ENCODE measurements at regions not wholly inside any gene's neighbourhood (a gene's known extent, or its start where the extent isn't known, plus 50 kb on each side); places are given as distances from the start of the nearest gene placed in this dataset.

DNA sequence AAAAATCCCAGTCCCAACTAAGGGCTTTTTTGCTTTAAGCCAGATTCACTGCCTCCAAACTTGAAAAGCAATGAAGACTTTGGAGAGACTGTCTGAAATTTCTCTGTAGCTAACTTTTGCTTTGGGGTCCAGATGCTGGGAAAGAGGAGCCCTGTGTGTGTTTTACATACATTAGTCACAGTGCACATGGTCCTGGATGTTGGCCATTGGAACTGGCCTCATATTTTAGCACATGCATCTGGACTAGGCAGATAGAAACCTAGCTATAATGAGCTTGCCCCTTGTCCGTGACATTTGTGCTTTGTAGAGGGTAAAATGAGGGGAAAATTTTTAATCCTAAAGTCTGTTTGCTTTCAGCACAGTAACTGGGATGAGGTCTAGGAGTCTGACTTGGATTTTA is 421.7 kb downstream of the CDK5RAP2 start:
- Histone ChIP-seq H3K36me3 (no peaks in the 10 kb centered on the region), H3K27ac (no peak overlapping the region), H3K27me3 (no peaks in the 10 kb centered on the region), H3K4me1 (no peaks in the 10 kb centered on the region), H3K4me3 (no peak overlapping the region), H3K9me3 (no peaks in the 10 kb centered on the region)
- intact Hi-C loops (cut with DNase I) = no loop called here
- no peak for TF ChIP-seq POLR2A (IDR thresholded peaks at IDR 0.05)
- peak in 1 of 2 donors; percentile 34 for DNase-seq (ENCODE audit: extremely low spot score in 2 of 2)

DNA sequence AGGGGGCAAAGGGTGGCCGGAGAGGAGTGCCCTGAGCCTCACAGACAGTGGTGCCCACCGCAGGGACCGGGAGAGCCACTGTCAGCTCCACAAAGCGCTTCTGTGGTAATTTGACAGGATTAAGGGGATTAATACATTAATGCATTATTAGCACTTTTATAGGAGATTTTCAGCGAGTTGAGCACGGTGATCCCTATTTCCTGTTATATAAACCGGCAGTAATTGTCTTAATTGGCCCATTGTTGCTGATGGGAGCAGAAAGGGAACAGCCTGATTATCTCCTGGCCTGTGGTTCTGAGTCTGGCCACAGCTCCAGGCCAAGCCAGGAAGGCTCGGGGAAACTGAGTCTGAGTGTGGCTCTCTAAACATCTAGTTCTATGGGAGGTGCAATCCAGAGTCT is 423.6 kb downstream of the CDK5RAP2 start:
- no peaks in the 10 kb centered on the region for H3K36me3 ChIP-seq
- H3K4me1 ChIP-seq = no peaks in the 10 kb centered on the region
- no peaks in the 10 kb centered on the region for H3K9me3 ChIP-seq
- DNase-seq (ENCODE audit: extremely low spot score in 2 of 2) = no peak
- no peak overlapping the region for H3K4me3 ChIP-seq
- TF ChIP-seq POLR2AphosphoS5 (IDR thresholded peaks at IDR 0.05; ENCODE audit: insufficient read depth in 1 of 2, low read depth in 1 of 2) (no peak), CTCF (IDR thresholded peaks at IDR 0.05) (no peak), POLR2A (IDR thresholded peaks at IDR 0.05) (no peak)
- H3K27ac ChIP-seq = no peak overlapping the region
- H3K27me3 ChIP-seq = no peaks in the 10 kb centered on the region
- intact Hi-C loops (cut with DNase I) = no loop called here

DNA sequence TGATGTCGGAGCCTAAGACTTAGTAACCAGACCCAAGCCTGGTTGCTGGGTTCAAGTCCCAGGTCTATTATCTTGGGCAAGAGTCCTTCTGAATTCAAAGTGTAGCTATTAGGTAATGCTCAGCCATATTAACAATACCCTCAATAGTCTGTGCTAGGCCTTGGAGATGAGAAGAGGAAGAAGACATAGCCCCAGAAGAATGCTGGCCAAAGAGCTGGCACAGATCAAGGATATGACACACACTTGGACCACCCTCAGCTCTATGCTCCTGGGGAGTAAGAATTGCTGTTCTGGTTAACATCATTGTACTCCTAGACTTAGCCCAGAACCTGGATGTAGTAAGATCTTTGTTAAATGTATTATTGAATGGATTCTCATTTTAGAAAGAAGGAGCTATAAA is 426.7 kb downstream of the CDK5RAP2 start:
- no peak for DNase-seq (ENCODE audit: extremely low spot score in 2 of 2)
- Histone ChIP-seq H3K27ac (no peak overlapping the region), H3K4me1 (no peaks in the 10 kb centered on the region), H3K4me3 (no peak overlapping the region), H3K27me3 (no peaks in the 10 kb centered on the region), H3K36me3 (no peaks in the 10 kb centered on the region), H3K9me3 (no peaks in the 10 kb centered on the region)
- TF ChIP-seq CTCF (IDR thresholded peaks at IDR 0.05) (no peak), POLR2AphosphoS5 (IDR thresholded peaks at IDR 0.05; ENCODE audit: insufficient read depth in 1 of 2, low read depth in 1 of 2) (no peak), POLR2A (IDR thresholded peaks at IDR 0.05) (no peak)
- intact Hi-C loops (cut with DNase I) = no loop called here

GRCh38 chr9:120152295-120152694 is 427.7 kb downstream of the CDK5RAP2 start:
- H3K4me3 ChIP-seq = no peak overlapping the region
- no peaks in the 10 kb centered on the region for H3K9me3 ChIP-seq
- H3K27ac ChIP-seq = no peak overlapping the region
- no peaks in the 10 kb centered on the region for H3K4me1 ChIP-seq
- H3K36me3 ChIP-seq = no peaks in the 10 kb centered on the region
- H3K27me3 ChIP-seq = no peaks in the 10 kb centered on the region
- intact Hi-C loops (cut with DNase I) = no loop called here
- no peak for DNase-seq (ENCODE audit: extremely low spot score in 2 of 2)
- TF ChIP-seq POLR2AphosphoS5 (IDR thresholded peaks at IDR 0.05; ENCODE audit: insufficient read depth in 1 of 2, low read depth in 1 of 2) (no peak), CTCF (IDR thresholded peaks at IDR 0.05) (no peak), POLR2A (IDR thresholded peaks at IDR 0.05) (no peak)

- Histone ChIP-seq H3K27ac (no peak overlapping the region), H3K4me3 (no peak overlapping the region), H3K9me3 (no peaks in the 10 kb centered on the region), H3K27me3 (no peaks in the 10 kb centered on the region), H3K36me3 (no peaks in the 10 kb centered on the region), H3K4me1 (no peaks in the 10 kb centered on the region)
- TF ChIP-seq CTCF (IDR thresholded peaks at IDR 0.05) = no peak
- no peak for TF ChIP-seq POLR2AphosphoS5 (IDR thresholded peaks at IDR 0.05; ENCODE audit: insufficient read depth in 1 of 2, low read depth in 1 of 2)
- TF ChIP-seq POLR2A (IDR thresholded peaks at IDR 0.05) = no peak
- intact Hi-C loops (cut with DNase I) = no loop called here
- no peak for DNase-seq (ENCODE audit: extremely low spot score in 2 of 2)
These were observed 428.2 kb downstream of the CDK5RAP2 start for GRCh38 chr9:120151806-120152205.

GRCh38 chr9:120151149-120151548 is 428.8 kb downstream of the CDK5RAP2 start:
- Histone ChIP-seq H3K36me3 (no peaks in the 10 kb centered on the region), H3K4me1 (no peaks in the 10 kb centered on the region), H3K27me3 (no peaks in the 10 kb centered on the region), H3K4me3 (no peak overlapping the region), H3K9me3 (no peaks in the 10 kb centered on the region), H3K27ac (no peak overlapping the region)
- intact Hi-C loops (cut with DNase I) = no loop called here
- no peak for TF ChIP-seq POLR2A (IDR thresholded peaks at IDR 0.05)
- TF ChIP-seq CTCF (IDR thresholded peaks at IDR 0.05) = no peak
- TF ChIP-seq POLR2AphosphoS5 (IDR thresholded peaks at IDR 0.05; ENCODE audit: insufficient read depth in 1 of 2, low read depth in 1 of 2) = no peak
- DNase-seq (ENCODE audit: extremely low spot score in 2 of 2) = no peak
